GM21529 (cell line): ENCODE measurements at regions not wholly inside any gene's neighbourhood (a gene's known extent, or its start where the extent isn't known, plus 50 kb on each side); places are given as distances from the start of the nearest gene placed in this dataset.

ENCODE experiments used
- ATAC-seq: cut with Tn5 transposase; IDR thresholded peaks from one replicate; pipeline ENCODE4 v1.9.1; 2021; ENCODE audit not compliant: unreplicated experiment

DNA sequence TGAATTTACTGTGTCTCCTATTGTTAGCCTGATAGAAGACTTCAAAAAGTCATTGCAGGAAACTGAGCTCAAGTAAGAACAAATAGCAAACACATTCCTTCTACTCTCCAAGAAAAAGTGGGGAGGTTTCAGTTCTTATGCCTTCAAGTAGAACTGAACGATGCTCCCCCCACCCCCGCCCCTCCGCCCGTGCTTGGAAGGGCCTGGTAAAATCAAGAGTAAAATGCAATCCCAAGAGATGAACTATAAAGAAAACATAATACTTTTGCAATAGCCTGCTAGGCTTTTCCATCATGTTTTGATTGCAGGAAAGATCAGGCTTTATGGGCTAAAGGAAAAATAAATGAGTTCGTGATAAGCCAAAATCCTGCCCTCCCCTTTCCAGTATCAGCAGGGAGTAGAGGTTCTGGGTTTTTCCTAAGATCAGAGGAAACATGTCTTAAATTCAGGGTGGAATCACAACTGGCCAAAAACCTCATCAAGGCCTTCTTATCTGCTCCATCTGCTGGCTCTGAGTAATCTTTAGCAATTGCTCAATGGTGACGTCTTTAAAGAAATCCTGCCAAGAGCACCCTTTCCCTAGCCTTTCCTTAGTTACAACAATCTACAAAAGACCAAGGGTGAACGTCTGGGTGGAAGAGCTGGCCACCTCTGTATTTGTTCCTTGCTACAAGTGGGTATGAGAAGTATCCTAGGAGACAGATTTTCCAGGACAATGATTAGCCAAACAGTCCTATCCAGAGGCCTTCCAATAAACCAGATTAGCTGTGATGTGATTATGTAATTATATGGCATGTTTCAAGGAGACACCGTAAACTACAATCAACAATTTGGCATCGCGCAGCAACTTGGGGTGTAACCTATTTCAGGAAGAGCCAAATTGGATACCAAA, 66.3 kb upstream of the FAM9C start:
- no peak for ATAC-seq

- ATAC-seq: no peak
Observed at GRCh38 chrX:13109817-13110216, 65.4 kb upstream of the FAM9C start.

GRCh38 chrX:13103914-13104274, 59.5 kb upstream of the FAM9C start:
- no peak for ATAC-seq

- ATAC-seq: no peak
Observed at GRCh38 chrX:13103188-13103913, 58.9 kb upstream of the FAM9C start.

GRCh38 chrX:13102636-13103035, 58.2 kb upstream of the FAM9C start:
- no peak for ATAC-seq

- ATAC-seq: no peak
Observed at GRCh38 chrX:13101441-13102139, 57.2 kb upstream of the FAM9C start.

GRCh38 chrX:13099121-13099520, 54.7 kb upstream of the FAM9C start:
- no peak for ATAC-seq

DNA sequence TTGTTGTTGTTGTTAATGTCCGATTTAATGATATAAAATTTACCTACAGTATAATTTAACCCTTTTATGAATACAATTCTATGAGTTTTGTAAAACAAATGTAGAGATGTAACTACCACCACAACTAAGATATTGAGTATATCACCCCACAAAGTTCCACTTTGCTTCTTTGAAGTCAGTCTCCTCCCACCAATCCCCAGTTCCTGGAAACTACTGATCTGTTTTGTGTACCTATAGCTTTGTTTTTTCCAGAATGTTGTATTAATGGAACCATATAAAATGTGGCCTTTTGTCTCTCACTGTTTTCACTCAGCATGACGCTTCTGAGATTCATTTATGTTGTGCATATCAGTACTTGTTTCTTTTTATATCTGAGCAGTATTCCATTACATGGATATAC, 52.3 kb upstream of the FAM9C start:
- ATAC-seq: no peak

GRCh38 chrX:13094828-13095341, 50.5 kb upstream of the FAM9C start:
- no peak for ATAC-seq

DNA sequence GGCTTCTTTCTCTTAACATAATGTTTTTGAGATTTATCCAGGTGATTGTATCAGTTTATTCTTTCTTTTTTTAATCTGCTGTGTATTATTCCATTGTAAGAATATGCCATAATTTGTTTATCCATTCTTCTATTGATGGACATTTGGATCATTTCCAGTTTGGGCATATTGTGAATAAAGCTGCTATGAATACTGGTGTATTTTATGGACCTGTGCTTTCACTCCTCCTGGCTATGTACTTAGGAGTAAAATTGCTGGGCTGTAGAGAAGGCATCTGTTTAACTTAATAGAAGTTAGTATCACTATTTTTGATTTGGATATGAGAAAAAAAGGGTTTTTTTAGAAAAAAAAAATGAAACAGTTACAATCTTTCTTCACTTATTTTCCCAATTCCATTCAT, 50.0 kb upstream of the FAM9C start:
- ATAC-seq: no peak
